Gastroesophageal sphincter (tissue), 3 donors: ENCODE measurements at regions not wholly inside any gene's neighbourhood (a gene's known extent, or its start where the extent isn't known, plus 50 kb on each side); places are given as distances from the start of the nearest gene placed in this dataset.

Experiments used
- CTCF ChIP-seq, 4 experiments: fragments of 200-600 bp in 2 of 4; fragments of 450-650 bp in 2 of 4; sonication (generic) in 1 of 4; IDR thresholded peaks; one replicate each; pipeline ENCODE4 v1.5.1; 2017 to 2019; ENCODE audit warnings: antibody characterized with exemption in 4 of 4, mild to moderate bottlenecking in 2 of 4, moderate library complexity in 2 of 4
- EP300 ChIP-seq: sonication (generic); formaldehyde crosslinking; IDR thresholded peaks from one replicate; pipeline ENCODE4 v1.6.1; 2017; ENCODE audit warnings: antibody characterized with exemption, mild to moderate bottlenecking
- POLR2A ChIP-seq, 2 donors: fragments of 450-650 bp; IDR thresholded peaks; one replicate each; pipeline ENCODE4 v1.6.1; 2017; ENCODE audit warnings: antibody characterized with exemption in 2 of 2, mild to moderate bottlenecking in 2 of 2, moderate library complexity in 1 of 2
- POLR2AphosphoS5 ChIP-seq: sonication (generic); formaldehyde crosslinking; IDR thresholded peaks from one replicate; pipeline ENCODE4 v1.6.1; 2017; ENCODE audit warnings: antibody characterized with exemption

GRCh38 chr9:74120061-74120460, 377.1 kb upstream of the RORB start:
- no peak for TF ChIP-seq POLR2A (IDR thresholded peaks at IDR 0.05)
- no peak for TF ChIP-seq CTCF (IDR thresholded peaks at IDR 0.05)
- no peak for TF ChIP-seq POLR2AphosphoS5
- TF ChIP-seq EP300, result no peak
